ENCODE measurements at regions not wholly inside any gene's neighbourhood (a gene's known extent, or its start where the extent isn't known, plus 50 kb on each side); places are given as distances from the start of the nearest gene placed in this dataset.
"Not testable (repeated sequence)": the region's sequence is repeated elsewhere in the genome, so short reads cannot be mapped to it uniquely, and the experiment has no call there.

DNA sequence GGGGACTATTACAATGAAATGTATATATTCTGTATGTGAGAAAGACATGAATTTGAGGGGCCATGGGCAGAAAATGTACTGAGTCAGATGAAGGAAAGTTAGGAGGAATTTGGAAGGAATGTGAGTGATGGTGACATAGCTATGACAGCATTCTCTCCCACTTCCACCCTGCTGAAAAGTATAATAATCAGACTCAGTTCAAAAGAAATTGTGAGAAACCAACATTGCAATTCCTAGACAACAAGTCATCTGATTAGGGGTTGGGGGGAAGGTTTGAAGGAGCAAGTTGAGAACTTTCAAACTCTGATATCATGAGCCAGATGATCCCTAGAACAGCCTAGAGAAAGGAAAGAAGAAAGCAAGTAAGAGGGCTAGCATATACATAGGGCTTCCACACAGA, 370.6 kb downstream of the DMRTA1 start:
- Histone ChIP-seq H3K79me2 (no peaks in the 10 kb centered on the region), H3K9ac (no peak overlapping the region), H3K36me3 (ENCODE audit: control insufficient read depth, insufficient read depth, low read length) (no peaks in the 10 kb centered on the region), H3K27ac (no peak overlapping the region), H3K4me1 (no peaks in the 10 kb centered on the region), H3K9me3 (ENCODE audit: control insufficient read depth, low read length) (no peaks in the 10 kb centered on the region), H3K27me3 (ENCODE audit: control insufficient read depth, insufficient read depth, low read length) (no peaks in the 10 kb centered on the region), H2AFZ (no peak overlapping the region), H3K4me3 (ENCODE audit: low read depth, low read length) (no peak overlapping the region), H3K4me2 (ENCODE audit: low read length) (no peak overlapping the region)
- TF ChIP-seq, protein P1, sequence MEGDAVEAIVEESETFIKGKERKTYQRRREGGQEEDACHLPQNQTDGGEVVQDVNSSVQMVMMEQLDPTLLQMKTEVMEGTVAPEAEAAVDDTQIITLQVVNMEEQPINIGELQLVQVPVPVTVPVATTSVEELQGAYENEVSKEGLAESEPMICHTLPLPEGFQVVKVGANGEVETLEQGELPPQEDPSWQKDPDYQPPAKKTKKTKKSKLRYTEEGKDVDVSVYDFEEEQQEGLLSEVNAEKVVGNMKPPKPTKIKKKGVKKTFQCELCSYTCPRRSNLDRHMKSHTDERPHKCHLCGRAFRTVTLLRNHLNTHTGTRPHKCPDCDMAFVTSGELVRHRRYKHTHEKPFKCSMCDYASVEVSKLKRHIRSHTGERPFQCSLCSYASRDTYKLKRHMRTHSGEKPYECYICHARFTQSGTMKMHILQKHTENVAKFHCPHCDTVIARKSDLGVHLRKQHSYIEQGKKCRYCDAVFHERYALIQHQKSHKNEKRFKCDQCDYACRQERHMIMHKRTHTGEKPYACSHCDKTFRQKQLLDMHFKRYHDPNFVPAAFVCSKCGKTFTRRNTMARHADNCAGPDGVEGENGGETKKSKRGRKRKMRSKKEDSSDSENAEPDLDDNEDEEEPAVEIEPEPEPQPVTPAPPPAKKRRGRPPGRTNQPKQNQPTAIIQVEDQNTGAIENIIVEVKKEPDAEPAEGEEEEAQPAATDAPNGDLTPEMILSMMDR (IDR thresholded peaks at IDR 0.05), result no peak

DNA sequence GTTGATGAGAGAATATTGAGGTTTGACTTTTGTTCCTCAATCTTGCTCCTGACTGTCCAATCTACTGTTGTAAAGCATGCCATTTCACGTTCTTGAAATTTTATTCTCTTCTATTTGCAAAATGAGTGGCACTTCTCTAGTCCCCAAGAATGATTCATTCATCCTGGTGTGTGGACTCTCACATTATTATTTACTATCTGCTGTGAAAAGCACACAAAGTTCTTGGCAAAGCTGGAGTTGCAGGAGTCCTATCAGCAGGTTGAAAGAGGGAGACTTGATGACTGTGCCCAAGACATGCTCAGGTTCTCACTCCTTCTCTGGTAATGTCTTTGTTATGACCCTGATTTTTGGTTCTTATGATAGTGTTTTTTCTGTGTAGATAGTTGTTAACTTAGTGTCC, 382.6 kb downstream of the DMRTA1 start:
- Histone ChIP-seq H3K4me2 (ENCODE audit: low read length) (no peak overlapping the region), H3K9ac (no peak overlapping the region), H3K4me3 (ENCODE audit: low read depth, low read length) (no peak overlapping the region), H3K27ac (no peak overlapping the region), H3K4me1 (no peaks in the 10 kb centered on the region), H3K79me2 (no peaks in the 10 kb centered on the region), H3K27me3 (ENCODE audit: control insufficient read depth, insufficient read depth, low read length) (no peaks in the 10 kb centered on the region), H3K36me3 (ENCODE audit: control insufficient read depth, insufficient read depth, low read length) (no peaks in the 10 kb centered on the region), H3K9me3 (ENCODE audit: control insufficient read depth, low read length) (no peaks in the 10 kb centered on the region), H2AFZ (no peak overlapping the region)
- TF ChIP-seq, protein P1 (IDR thresholded peaks at IDR 0.05), result no peak

DNA sequence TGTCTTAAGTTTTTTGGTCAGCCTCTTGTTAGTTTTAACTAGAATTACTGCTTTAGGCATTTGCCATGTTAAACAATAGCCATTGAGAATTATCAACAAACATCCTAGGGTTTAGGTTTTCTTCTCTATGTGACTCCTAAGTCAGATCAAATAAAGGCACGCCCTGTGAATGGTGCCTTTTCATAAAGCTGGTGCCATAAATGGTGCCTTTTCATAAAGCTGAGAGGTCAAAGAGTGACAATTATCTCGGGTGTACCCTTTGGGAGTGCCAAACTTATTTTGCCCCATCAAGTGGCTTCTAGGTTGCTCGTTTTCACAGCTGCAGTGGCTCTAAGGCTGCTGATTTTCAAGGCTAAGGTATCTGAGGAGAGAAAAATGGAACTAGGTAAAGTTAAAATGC, 391.6 kb downstream of the DMRTA1 start:
- no peak overlapping the region for H3K27ac ChIP-seq
- no peak overlapping the region for H3K4me3 ChIP-seq (ENCODE audit: low read depth, low read length)
- no peaks in the 10 kb centered on the region for H3K27me3 ChIP-seq (ENCODE audit: control insufficient read depth, insufficient read depth, low read length)
- H3K9me3 ChIP-seq (ENCODE audit: control insufficient read depth, low read length), result no peaks in the 10 kb centered on the region
- H2AFZ ChIP-seq, result no peak overlapping the region
- no peaks in the 10 kb centered on the region for H3K4me1 ChIP-seq
- H3K79me2 ChIP-seq, result no peaks in the 10 kb centered on the region
- TF ChIP-seq, protein P1 (IDR thresholded peaks at IDR 0.05), result no peak
- H3K9ac ChIP-seq, result no peak overlapping the region
- no peaks in the 10 kb centered on the region for H3K36me3 ChIP-seq (ENCODE audit: control insufficient read depth, insufficient read depth, low read length)
- H3K4me2 ChIP-seq (ENCODE audit: low read length), result no peak overlapping the region

DNA sequence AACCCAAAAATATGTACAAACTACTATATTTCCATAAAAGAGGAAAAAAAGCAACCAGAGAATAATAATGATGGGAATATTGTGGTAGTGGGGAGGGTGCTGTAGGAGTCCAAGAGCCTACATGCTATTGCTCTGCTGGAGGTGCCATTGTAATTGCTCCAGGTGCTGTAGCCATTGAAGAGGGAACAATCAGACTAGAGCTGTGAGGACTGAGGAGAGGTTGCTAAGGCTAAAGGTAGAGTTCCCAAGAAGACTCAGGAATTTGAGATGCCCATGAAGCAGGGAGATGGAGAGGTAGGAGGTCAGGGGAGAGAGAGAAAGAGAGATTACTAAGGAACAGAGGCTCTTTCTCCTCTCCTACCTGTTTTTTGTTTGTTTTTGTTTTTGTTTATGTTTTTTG, 394.0 kb downstream of the DMRTA1 start:
- Histone ChIP-seq H3K4me2 (ENCODE audit: low read length) (no peak overlapping the region), H3K9me3 (ENCODE audit: control insufficient read depth, low read length) (no peaks in the 10 kb centered on the region), H3K27ac (no peak overlapping the region), H3K27me3 (ENCODE audit: control insufficient read depth, insufficient read depth, low read length) (no peaks in the 10 kb centered on the region), H3K36me3 (ENCODE audit: control insufficient read depth, insufficient read depth, low read length) (no peaks in the 10 kb centered on the region), H3K4me3 (ENCODE audit: low read depth, low read length) (no peak overlapping the region), H3K79me2 (no peaks in the 10 kb centered on the region), H3K4me1 (no peaks in the 10 kb centered on the region), H2AFZ (no peak overlapping the region), H3K9ac (no peak overlapping the region)
- TF ChIP-seq, protein P1 (IDR thresholded peaks at IDR 0.05), result no peak

DNA sequence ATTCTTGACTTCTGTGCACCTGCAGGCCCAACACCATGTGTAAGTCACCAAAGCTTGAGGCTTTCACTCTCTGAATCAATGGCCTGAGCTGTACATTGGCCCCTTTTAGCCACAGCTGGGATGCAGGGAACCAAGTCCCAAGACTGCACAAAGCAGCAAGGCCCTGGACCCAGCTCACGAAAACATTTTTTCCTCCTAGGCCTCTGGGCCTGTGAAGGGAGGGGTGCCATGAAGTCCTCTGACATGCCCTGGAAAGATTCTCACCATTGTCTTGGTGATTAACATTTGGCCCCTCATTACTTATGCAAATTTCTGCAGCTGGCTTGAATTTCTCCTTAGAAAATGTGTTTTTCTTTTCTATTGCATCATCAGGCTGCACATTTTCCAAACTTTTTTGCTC, 398.6 kb downstream of the DMRTA1 start:
- H2AFZ ChIP-seq; H3K27me3 ChIP-seq (ENCODE audit: control insufficient read depth, insufficient read depth, low read length); H3K27ac ChIP-seq; H3K4me2 ChIP-seq (ENCODE audit: low read length); H3K4me3 ChIP-seq (ENCODE audit: low read depth, low read length); H3K36me3 ChIP-seq (ENCODE audit: control insufficient read depth, insufficient read depth, low read length); H3K9ac ChIP-seq; H3K4me1 ChIP-seq; H3K9me3 ChIP-seq (ENCODE audit: control insufficient read depth, low read length); H3K79me2 ChIP-seq: not testable (repeated sequence)

Data from parathyroid adenoma (tissue), 2 donors.